Pancreas (tissue), 10 donors: ENCODE measurements at regions not wholly inside any gene's neighbourhood (a gene's known extent, or its start where the extent isn't known, plus 50 kb on each side); places are given as distances from the start of the nearest gene placed in this dataset.

ENCODE experiments used
- ATAC-seq, 4 donors: fragments of 200-7000 bp; cut with Tn5 transposase; one replicate each; pipeline versions ENCODE4 v1.8.0 to v1.9.1; 2020; ENCODE audit warnings: mild to moderate bottlenecking in 4 of 4, moderate library complexity in 4 of 4
- DNase-seq, 6 donors: peaks; one replicate each; pipeline ENCODE4 v3.0.0-alpha.2; 2020
- FAIRE-seq: peaks from 2 replicates; lab custom pipeline; 2012; peaks lifted over from hg19 to GRCh38; lab: Jason Lieb, UNC
- H3K27ac ChIP-seq, 4 donors: fragments of 200-600 bp; sonication (generic); 1 replicate in 3 of 4; 2 replicates in 1 of 4; pipeline versions ENCODE4 v1.5.0 to v1.8.0; 2020
- H3K27me3 ChIP-seq, 4 donors: fragments of 200-600 bp; one replicate each; pipeline ENCODE4 v1.8.0; 2021
- H3K36me3 ChIP-seq, 3 donors: fragments of 200-600 bp; sonication (generic) in 1 of 3; one replicate each; pipeline versions ENCODE4 v1.5.0 to v1.8.0; 2020 to 2021
- H3K4me1 ChIP-seq, 3 donors: fragments of 200-600 bp; one replicate each; pipeline ENCODE4 v1.8.0; 2021
- H3K4me3 ChIP-seq, 4 donors: fragments of 200-600 bp; sonication (generic) in 2 of 4; one replicate each; pipeline versions ENCODE4 v1.5.0 to v1.8.0; 2020 to 2021
- H3K9me3 ChIP-seq, 4 donors: fragments of 200-600 bp; one replicate each; pipeline ENCODE4 v1.8.0; 2021
- WGBS, 2 donors: extraction: QIAGEN DNeasy Blood & Tissue Kit; methylation state at CpG; one replicate each; pipeline ENCODE4 v1.1.7; 2013; 5-methylcytosine and 5-hydroxymethylcytosine counted together
- intact Hi-C, 3 donors: fragments of 100-400 bp; cut with DNase I; formaldehyde crosslinking; loops; one replicate each; pipeline versions ENCODE4 v1.11.1 to v1.14.2; 2022
- TF ChIP-seq, protein P1 (sequence below), 4 donors: fragments of 200-600 bp; sonication (generic) in 3 of 4; IDR thresholded peaks; one replicate each; pipeline versions ENCODE4 v1.5.0 to v1.8.0; 2021; ENCODE audit warnings: antibody characterized with exemption in 4 of 4
- donor health status: healthy with polysubstance abuse.
- donor health status: DM: no; HTN: no; CAD: no; lungs with moderate emphysema.
- donor health status: DM: no; HTN: no; CAD: no.
- donor health status: control.
- donor health status: control.
- donor health status: Bipolar disorder and iron deficiency.
- donor health status: DM: yes; HTN: yes; CAD: no.
- donor health status: DM: no; HTN: no; CAD: no.
- donor health status: DM: no; HTN: no; CAD: no.
- donor health status: DM: yes; HTN: yes; CAD: no.

DNA sequence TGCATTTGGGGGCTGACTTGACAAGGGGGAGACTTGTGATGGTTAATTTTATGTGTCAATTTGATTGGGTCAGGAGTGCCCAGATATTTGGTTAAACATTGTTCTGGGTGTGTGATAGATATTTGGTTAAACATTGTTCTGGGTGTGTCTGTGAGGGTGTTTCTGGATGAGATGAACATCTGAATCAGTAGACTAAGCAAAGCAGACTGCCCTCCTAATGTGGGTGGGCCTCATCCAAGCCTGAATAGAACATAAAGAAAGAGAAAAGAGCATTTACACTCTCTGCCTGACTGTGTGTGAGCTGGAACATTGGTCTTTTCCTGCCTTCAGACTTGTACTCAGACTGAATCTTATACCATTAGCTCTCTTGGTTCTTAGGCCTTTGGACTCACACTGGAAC is 113.5 kb downstream of the ODF2L start:
- TF ChIP-seq, protein P1, sequence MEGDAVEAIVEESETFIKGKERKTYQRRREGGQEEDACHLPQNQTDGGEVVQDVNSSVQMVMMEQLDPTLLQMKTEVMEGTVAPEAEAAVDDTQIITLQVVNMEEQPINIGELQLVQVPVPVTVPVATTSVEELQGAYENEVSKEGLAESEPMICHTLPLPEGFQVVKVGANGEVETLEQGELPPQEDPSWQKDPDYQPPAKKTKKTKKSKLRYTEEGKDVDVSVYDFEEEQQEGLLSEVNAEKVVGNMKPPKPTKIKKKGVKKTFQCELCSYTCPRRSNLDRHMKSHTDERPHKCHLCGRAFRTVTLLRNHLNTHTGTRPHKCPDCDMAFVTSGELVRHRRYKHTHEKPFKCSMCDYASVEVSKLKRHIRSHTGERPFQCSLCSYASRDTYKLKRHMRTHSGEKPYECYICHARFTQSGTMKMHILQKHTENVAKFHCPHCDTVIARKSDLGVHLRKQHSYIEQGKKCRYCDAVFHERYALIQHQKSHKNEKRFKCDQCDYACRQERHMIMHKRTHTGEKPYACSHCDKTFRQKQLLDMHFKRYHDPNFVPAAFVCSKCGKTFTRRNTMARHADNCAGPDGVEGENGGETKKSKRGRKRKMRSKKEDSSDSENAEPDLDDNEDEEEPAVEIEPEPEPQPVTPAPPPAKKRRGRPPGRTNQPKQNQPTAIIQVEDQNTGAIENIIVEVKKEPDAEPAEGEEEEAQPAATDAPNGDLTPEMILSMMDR (IDR thresholded peaks at IDR 0.05): no peak
- no peaks in the 10 kb centered on the region for H3K4me1 ChIP-seq
- ATAC-seq: no peak
- no peak for FAIRE-seq
- no peaks in the 10 kb centered on the region for H3K36me3 ChIP-seq
- H3K9me3 ChIP-seq: no peaks in the 10 kb centered on the region
- intact Hi-C loops: no loop called here
- no peaks in the 10 kb centered on the region for H3K27me3 ChIP-seq
- no peak overlapping the region for H3K27ac ChIP-seq
- DNase-seq: no peak
- no peak overlapping the region for H3K4me3 ChIP-seq

DNA sequence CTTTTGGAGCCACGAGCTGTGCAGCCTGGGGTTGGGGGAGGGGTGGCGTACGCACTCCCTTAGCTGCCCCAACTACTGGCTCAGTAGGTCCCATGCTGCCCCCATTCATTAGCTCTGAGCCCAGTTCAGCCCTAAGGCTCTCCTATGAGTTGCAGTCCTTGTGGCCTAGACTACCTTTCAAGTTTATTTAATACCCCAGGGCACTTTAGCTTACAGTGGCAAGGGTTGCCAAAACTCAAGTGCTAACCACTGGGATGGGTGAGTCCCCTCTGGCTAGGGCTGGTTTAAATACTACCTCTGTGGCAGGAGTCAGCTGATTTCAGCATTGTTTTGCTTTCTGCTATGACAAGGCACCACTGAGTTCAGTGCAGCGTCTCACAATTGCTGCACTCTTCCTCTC is 118.2 kb downstream of the ODF2L start:
- FAIRE-seq (no peak), DNase-seq (no peak), ATAC-seq (no peak)
- Histone ChIP-seq H3K36me3 (no peaks in the 10 kb centered on the region), H3K4me1 (no peaks in the 10 kb centered on the region), H3K4me3 (no peak overlapping the region), H3K9me3 (no peaks in the 10 kb centered on the region), H3K27me3 (no peaks in the 10 kb centered on the region), H3K27ac (no peak overlapping the region)
- intact Hi-C loops: no loop called here
- TF ChIP-seq, protein P1 (IDR thresholded peaks at IDR 0.05): no peak
- 55 to 69% methylated on average over 4 of the region's 4 CpGs for WGBS, 2 donors

DNA sequence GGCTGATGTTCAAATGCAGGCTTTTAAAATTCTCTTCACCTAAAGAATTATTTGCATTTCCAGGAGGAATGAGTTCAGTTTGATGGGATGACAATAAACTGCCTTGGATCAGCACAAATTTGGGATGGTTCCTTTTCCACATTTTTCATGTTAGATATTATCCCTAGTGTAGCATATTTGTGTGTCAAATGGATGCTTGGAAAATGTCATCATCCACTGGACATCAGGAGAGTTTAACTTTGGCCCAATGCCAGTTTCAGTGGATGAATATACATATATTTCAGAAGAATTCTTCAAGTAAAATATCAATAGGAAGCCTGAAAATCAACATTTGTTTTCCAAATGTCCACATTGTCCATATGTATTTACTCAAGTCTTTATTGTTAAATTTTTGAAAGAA is 116.5 kb upstream of the COL24A1 start:
- DNase-seq: no peak
- intact Hi-C loops: no loop called here
- Histone ChIP-seq H3K4me1 (no peaks in the 10 kb centered on the region), H3K27me3 (no peaks in the 10 kb centered on the region), H3K36me3 (no peaks in the 10 kb centered on the region), H3K4me3 (no peak overlapping the region), H3K27ac (no peak overlapping the region), H3K9me3 (no peaks in the 10 kb centered on the region)
- ATAC-seq: no peak
- TF ChIP-seq, protein P1 (IDR thresholded peaks at IDR 0.05): no peak
- FAIRE-seq: no peak

DNA sequence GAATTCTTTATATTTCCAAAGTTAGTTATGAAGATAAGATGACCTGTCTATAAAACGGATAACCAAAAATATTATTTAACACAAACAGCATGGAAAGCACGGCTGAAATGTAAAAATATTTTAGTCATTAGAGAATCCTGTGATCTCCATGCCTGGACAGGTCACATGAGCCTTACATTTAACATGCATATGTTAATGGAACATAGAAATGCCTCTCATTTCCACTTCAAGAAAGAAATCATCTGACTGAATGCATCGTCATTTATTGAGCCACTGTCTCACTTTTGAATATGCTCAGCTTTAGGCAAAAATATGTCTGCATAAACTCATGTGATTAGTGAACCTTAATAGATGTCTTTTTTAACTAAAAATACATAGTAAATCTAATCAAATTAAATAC is 115.5 kb upstream of the COL24A1 start:
- no peaks in the 10 kb centered on the region for H3K27me3 ChIP-seq
- DNase-seq (no peak), FAIRE-seq (no peak), ATAC-seq (no peak)
- H3K4me1 ChIP-seq: no peaks in the 10 kb centered on the region
- no peaks in the 10 kb centered on the region for H3K9me3 ChIP-seq
- TF ChIP-seq, protein P1 (IDR thresholded peaks at IDR 0.05): no peak
- intact Hi-C loops: no loop called here
- H3K4me3 ChIP-seq: no peak overlapping the region
- no peaks in the 10 kb centered on the region for H3K36me3 ChIP-seq
- WGBS, 2 donors: 62 to 74% methylated on average over 3 of the region's 3 CpGs
- H3K27ac ChIP-seq: no peak overlapping the region

DNA sequence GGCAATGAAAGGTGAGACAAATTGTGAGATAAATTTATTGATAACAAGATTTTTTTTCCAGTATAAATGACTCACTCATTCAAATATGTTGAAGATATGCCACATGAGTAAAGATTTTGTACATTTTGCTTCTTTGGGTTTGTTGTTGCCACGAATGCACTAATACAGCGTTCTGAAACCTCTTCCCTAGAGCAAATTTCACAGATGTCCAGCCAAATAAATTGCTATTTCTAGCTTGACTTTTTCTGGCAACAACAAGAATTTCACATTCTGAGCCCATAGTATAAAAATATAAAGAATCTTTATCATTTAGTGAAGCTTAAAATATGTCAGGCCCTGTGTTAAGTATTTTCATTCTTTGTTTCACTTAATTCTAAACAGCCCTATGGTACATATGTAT is 114.5 kb upstream of the COL24A1 start:
- FAIRE-seq (no peak), ATAC-seq (no peak), DNase-seq (no peak)
- WGBS, 2 donors: 55 to 57% methylated on average over 2 of the region's 2 CpGs
- Histone ChIP-seq H3K27ac (no peak overlapping the region), H3K9me3 (no peaks in the 10 kb centered on the region), H3K4me3 (no peak overlapping the region), H3K27me3 (no peaks in the 10 kb centered on the region), H3K36me3 (no peaks in the 10 kb centered on the region), H3K4me1 (no peaks in the 10 kb centered on the region)
- TF ChIP-seq, protein P1 (IDR thresholded peaks at IDR 0.05): no peak
- intact Hi-C loops: no loop called here
